AG04449 (cell line): ENCODE measurements at regions not wholly inside any gene's neighbourhood (a gene's known extent, or its start where the extent isn't known, plus 50 kb on each side); places are given as distances from the start of the nearest gene placed in this dataset.

Experiments
- CTCF ChIA-PET: fragments of 350-600 bp; formaldehyde crosslinking; extraction: SDS; loops from one replicate; lab custom pipeline; 2021; ENCODE audit warnings: antibody characterized with exemption; lab: Yijun Ruan, JAX
- POLR2A ChIA-PET: fragments of 400-600, 350-600 bp; formaldehyde crosslinking; extraction: SDS; loops from one replicate; lab custom pipeline; 2020; ENCODE audit warnings: antibody characterized with exemption, inconsistent platforms; lab: Yijun Ruan, JAX
- DNase-seq: peaks from one replicate; pipeline ENCODE4 v3.0.0-alpha.2; 2010; ENCODE audit warnings: low read depth, low spot score
- H3K4me3 ChIP-seq: 2 replicates; pipeline ENCODE4 v1.5.1; 2011; ENCODE audit warnings: low read depth, mild to moderate bottlenecking, control low read depth, low read length
- CTCF ChIP-seq: IDR thresholded peaks from one replicate; pipeline ENCODE4 v1.5.1; 2011; ENCODE audit warnings: mild to moderate bottlenecking, moderate library complexity, low read length, control low read depth, inconsistent platforms; ENCODE audit not compliant: insufficient read depth; ENCODE audit errors: missing control alignments

GRCh38 chr16:64130140-64130539, 991.7 kb downstream of the CDH11 start:
- no peak for DNase-seq
- POLR2A ChIA-PET = no interaction called here
- CTCF ChIA-PET = no interaction called here
- TF ChIP-seq CTCF = no peak
- H3K4me3 ChIP-seq = no peak overlapping the region

DNA sequence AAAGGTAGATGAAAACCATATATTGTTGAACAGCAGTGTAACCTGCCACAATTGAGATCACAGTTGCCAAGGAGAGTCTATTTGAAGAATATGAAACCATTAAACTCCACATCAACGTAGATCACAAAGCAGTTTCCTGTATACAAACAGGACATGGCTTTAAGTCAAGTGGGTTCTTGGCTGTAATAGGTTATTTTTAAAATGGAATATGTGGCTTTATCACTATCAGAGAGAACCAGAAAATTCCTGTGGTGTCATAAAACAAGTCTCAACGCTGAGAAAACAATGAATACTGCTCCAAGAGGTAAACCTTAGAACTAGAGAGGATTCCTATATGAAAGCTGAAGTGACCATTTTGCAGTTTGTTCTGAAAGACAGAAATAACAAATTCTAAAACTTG, 999.7 kb downstream of the CDH11 start:
- DNase-seq = no peak
- no peak overlapping the region for H3K4me3 ChIP-seq
- ChIA-PET CTCF (no interaction called here), POLR2A (interaction anchor here (0.6 kb wide), 1 partner anchor 13 kb away, joined by 3 read pairs; no protein-coding TSS in a partner anchor)
- no peak for TF ChIP-seq CTCF

GRCh38 chr16:64121473-64121872, 1000.4 kb downstream of the CDH11 start:
- peak; percentile 14 for DNase-seq
- TF ChIP-seq CTCF = no peak
- CTCF ChIA-PET = no interaction called here
- POLR2A ChIA-PET = interaction anchor here (0.6 kb wide), 1 partner anchor 12 kb away, joined by 3 read pairs; no protein-coding TSS in a partner anchor
- H3K4me3 ChIP-seq = no peak overlapping the region

- ChIA-PET POLR2A (no interaction called here), CTCF (no interaction called here)
- no peak for DNase-seq
- no peak overlapping the region for H3K4me3 ChIP-seq
- TF ChIP-seq CTCF = no peak
These were observed 1005.7 kb downstream of the CDH11 start for GRCh38 chr16:64116151-64116550.

DNA sequence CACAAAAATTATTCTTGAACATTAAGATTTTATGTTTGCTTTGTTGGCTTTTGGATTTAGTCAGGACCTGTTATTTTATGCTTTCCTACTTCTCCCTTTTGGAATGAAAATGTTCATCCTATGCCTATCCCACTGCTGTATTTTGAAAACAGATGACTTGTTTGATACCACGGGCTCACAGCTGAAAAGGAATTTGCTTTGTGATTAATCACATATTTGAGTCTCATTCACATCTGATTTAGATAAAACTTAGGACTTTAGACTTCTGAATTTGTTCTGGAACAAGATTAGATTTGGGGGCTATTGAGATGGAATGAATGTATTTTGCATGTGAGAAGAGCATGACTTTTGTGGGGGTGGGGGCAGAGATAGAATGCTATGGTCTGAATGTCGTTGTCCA, 1012.6 kb downstream of the CDH11 start:
- TF ChIP-seq CTCF = no peak
- CTCF ChIA-PET = no interaction called here
- no peak overlapping the region for H3K4me3 ChIP-seq
- POLR2A ChIA-PET = interaction anchor here (0.7 kb wide), 1 partner anchor 12 kb away, joined by 3 read pairs; no protein-coding TSS in a partner anchor
- no peak for DNase-seq

DNA sequence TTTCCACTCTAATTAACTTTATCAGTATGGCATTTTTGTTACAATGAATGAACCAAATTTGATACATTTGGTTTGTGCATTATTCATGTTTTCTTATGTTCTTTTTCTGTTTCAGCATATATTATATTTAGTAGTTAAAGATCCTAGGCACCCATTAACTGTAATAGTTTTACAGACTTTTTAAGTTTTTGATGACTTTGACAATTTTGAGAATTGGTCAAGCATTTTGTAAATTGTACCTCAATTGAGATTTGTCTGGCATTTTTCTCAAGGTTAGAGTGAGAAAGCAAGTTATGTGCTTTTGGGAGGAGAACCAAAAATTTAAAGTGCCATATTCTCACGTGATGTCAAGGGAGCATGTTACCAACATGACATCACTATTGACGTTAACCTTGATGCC, 1019.2 kb downstream of the CDH11 start:
- DNase-seq = no peak
- H3K4me3 ChIP-seq = no peak overlapping the region
- no peak for TF ChIP-seq CTCF
- ChIA-PET POLR2A (no interaction called here), CTCF (no interaction called here)
